KOPT-K1 (cell line): ENCODE measurements at regions not wholly inside any gene's neighbourhood (a gene's known extent, or its start where the extent isn't known, plus 50 kb on each side); places are given as distances from the start of the nearest gene placed in this dataset.

Experiments
- H3K27ac ChIP-seq: fragments of 200-600 bp; sonication (generic); 2 replicates; pipeline ENCODE4 v1.5.1; 2016; ENCODE audit warnings: antibody characterized with exemption, mild to moderate bottlenecking, low read depth, low read length; ENCODE audit not compliant: poor library complexity, severe bottlenecking
- H3K36me3 ChIP-seq: fragments of 200-600 bp; sonication (generic); 2 replicates; pipeline ENCODE4 v1.5.1; 2017; ENCODE audit warnings: antibody characterized with exemption, mild to moderate bottlenecking, low read length, moderate library complexity; ENCODE audit not compliant: insufficient read depth
- H3K9me3 ChIP-seq: fragments of 200-600 bp; sonication (generic); 2 replicates; pipeline ENCODE4 v1.5.1; 2017; ENCODE audit warnings: antibody characterized with exemption, low read length, mild to moderate bottlenecking; ENCODE audit not compliant: insufficient read depth, poor library complexity, severe bottlenecking

DNA sequence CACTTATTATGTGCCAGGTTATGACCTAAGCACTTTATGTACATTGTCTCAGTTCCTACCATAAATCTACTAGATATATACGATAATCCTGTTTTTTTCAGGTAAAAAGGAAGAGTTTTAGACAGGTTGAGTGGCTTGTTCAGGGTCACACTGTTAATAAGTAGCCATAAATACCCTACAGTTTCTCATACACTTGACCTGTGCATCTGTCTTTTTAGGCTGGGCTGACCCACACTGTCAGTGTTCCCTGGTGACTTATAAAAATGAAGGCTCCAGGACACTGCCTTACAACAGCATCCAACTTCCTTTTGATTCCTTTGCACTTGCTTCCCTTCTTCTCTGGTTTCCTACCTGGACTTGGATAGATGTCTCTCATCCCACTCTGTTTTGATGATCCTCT, 78.2 kb upstream of the PAQR3 start:
- Histone ChIP-seq H3K27ac (no peak overlapping the region), H3K9me3 (no peaks in the 10 kb centered on the region), H3K36me3 (no peaks in the 10 kb centered on the region)

DNA sequence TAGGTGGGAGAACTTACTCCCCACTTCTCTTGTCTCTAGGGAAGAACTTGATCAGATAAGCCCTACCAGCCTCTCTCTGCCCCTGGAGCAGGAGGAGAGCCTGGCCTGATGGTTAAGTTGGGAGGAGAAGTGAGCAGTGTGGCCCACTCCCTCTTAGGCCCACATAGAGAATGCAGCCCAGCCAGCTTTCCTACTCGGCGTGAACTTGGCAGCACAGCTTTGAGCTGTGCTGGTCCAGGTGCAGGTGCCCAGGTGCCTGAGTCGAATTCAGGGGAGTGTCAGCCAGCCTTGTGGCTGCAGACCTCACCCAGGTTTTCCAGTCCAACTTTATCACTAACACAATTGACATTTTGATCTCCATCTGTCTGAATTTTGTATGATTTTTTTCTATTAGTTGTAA, 77.6 kb upstream of the PAQR3 start:
- H3K27ac ChIP-seq: no peak overlapping the region
- H3K9me3 ChIP-seq: no peaks in the 10 kb centered on the region
- H3K36me3 ChIP-seq: no peaks in the 10 kb centered on the region

DNA sequence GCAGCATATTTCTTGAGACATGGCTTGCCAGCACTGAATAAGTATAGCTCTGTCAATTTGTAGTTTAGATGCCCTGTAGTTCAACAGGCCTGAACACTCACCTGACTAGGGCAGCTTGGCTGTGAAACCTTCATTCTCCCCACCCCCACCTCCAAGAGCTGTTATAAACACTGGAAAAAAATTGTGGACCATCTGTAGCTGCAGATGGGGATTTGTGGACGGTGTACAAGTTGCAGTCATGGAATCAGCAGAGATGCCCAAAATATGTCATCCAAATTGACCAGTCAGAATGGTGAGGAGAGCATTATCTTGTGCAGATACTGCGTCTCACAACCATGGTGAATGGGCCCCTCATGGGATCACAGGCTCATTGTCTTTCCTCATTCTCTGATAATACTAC, 76.2 kb upstream of the PAQR3 start:
- H3K27ac ChIP-seq: no peak overlapping the region
- H3K36me3 ChIP-seq: no peaks in the 10 kb centered on the region
- no peaks in the 10 kb centered on the region for H3K9me3 ChIP-seq

DNA sequence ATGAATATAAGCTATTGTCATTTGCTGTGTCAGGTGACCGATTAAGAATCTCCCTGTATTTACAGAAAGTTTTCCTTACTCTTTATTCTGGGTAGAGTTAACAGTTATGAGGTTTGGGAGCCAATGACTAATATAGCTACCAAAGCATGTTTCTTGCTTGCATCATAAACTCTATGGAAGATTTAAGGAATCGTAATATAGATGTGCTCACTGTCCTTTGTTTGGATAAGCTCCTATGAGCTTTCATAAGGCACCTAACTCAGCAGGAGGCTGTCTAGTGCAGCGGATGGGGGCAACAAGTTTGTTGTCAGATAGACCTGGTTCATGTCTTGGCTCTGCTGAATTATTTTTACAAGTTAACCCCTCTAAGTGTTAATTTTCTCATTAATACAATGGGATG, 75.0 kb upstream of the PAQR3 start:
- H3K9me3 ChIP-seq: no peaks in the 10 kb centered on the region
- no peaks in the 10 kb centered on the region for H3K36me3 ChIP-seq
- no peak overlapping the region for H3K27ac ChIP-seq

DNA sequence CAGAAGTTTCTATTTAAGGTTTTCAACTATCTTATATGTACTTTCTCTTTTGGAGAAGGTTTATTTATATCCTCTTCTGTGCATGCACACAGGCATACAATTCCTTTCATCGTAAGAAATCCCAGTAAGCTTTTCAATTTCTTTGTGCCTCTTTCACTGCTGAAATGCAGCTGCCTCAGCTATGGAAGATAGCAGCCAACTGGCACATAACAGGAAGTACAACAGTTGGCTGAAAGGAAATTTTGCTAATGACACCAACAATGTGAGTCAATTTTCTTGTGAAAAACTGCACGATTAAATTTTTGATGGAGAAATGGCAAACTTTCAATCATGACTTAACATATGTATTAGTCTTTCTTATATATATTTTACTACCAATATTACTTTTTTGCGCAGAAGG, 74.5 kb upstream of the PAQR3 start:
- H3K27ac ChIP-seq: no peak overlapping the region
- H3K36me3 ChIP-seq: no peaks in the 10 kb centered on the region
- H3K9me3 ChIP-seq: no peaks in the 10 kb centered on the region

DNA sequence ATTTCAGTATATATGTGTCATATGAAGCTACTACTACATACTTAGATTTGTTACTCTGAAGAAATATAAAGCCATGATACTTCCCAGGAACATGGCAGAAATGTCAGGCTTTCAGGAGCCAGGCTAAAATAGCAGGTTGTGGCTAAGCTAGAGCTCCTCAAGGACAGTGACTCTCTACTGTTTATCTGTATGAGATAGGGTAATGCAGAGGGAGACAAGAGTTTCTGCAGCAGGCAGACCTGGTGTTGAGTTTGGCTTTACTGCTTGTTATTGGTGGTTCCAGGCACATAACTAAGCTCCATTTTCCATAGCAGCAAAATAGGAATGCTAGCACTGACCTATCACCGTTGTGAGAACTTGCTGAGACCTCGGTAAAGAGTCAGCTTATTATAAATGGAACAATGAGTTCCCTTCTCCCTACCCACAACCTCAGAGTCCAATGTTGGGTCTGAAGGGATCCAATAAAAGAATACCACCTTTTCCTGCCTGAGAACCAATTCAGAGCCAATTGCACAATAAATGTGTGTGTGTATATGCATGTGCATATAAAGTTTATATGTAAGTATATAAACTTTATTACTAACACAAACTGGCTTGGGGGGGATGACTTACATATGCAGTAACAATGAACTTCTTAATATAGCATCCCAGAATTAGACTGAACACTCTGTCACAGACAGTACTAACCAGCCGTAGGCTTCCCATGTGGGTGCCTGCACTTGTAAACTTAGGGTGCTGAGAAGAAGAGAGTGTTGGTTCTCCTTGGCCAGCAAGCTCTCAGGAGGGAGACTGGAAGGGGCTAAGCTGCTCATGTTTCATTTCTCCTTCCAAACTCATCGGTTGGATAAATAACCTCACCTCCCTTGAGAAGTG, 51.9 kb upstream of the PAQR3 start:
- H3K27ac ChIP-seq: no peak overlapping the region
- H3K9me3 ChIP-seq: no peaks in the 10 kb centered on the region

DNA sequence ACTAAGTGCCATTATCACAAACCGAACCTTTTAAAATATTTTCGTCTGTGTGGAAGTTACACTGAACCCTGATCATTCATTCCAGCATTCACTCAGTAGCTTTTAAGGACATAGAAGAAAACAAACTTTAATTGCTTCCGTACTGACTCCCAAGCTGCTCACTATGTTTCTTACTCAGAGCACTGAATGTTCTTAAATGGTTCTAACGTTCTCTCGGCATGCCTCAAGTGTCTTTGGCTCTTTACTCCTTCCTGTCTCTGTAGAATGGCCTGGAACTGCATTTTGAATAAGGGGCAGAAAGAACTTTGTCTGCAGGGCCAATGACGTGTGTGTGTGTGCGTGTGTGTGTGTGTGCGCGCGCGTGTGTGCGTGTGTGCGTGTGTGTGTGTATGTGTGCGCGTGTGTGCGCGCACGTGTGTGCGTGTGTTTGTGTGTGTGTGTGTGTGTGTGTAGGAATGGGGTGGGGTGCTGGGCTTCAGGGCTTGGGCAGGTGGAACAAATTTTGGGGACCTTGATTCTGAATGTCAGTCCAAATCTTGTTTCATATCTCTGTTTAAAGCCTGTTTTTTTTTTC, 50.5 kb upstream of the PAQR3 start:
- Histone ChIP-seq H3K27ac (no peak overlapping the region), H3K36me3 (no peaks in the 10 kb centered on the region), H3K9me3 (no peaks in the 10 kb centered on the region)

More for the DNA sequence above, 51.9 kb upstream of the PAQR3 start:
- H3K36me3 ChIP-seq: no peaks in the 10 kb centered on the region
